SK-N-SH treated with all-trans-retinoic acid at 6 μM for 48 hours (cell line): ENCODE measurements at regions not wholly inside any gene's neighbourhood (a gene's known extent, or its start where the extent isn't known, plus 50 kb on each side); places are given as distances from the start of the nearest gene placed in this dataset.

Experiments used
- ARNTL ChIP-seq: fragments of 450-650 bp; formaldehyde crosslinking; IDR thresholded peaks from 2 replicates; pipeline ENCODE4 v1.5.0; 2020; ENCODE audit warnings: low read depth, mild to moderate bottlenecking, moderate library complexity, borderline replicate concordance
- CSDC2 ChIP-seq: fragments of 250-450 bp; sonication (Bioruptor Pico); IDR thresholded peaks from 2 replicates; pipeline ENCODE4 v1.5.0; 2020; ENCODE audit warnings: mild to moderate bottlenecking, moderate library complexity
- ESRRG ChIP-seq: fragments of 250-450 bp; sonication (Bioruptor Pico); IDR thresholded peaks from 2 replicates; pipeline ENCODE4 v1.6.1; 2021; ENCODE audit warnings: mild to moderate bottlenecking
- OSR1 ChIP-seq: fragments of 250-450 bp; sonication (Bioruptor Pico); IDR thresholded peaks from 2 replicates; pipeline ENCODE4 v1.8.0; 2022; ENCODE audit warnings: moderate library complexity, mild to moderate bottlenecking, inconsistent platforms
- PPARA ChIP-seq: fragments of 250-450 bp; sonication (Bioruptor Pico); IDR thresholded peaks from 2 replicates; pipeline ENCODE4 v1.5.0; 2020; ENCODE audit warnings: mild to moderate bottlenecking, borderline replicate concordance
- SNAI2 ChIP-seq: fragments of 250-450 bp; sonication (Bioruptor Pico); IDR thresholded peaks from 2 replicates; pipeline ENCODE4 v1.5.0; 2020; ENCODE audit warnings: mild to moderate bottlenecking, moderate library complexity
- ZFP3 ChIP-seq: fragments of 250-450 bp; sonication (Bioruptor Pico); IDR thresholded peaks from 2 replicates; pipeline ENCODE4 v1.5.0; 2020; ENCODE audit warnings: mild to moderate bottlenecking, moderate library complexity
- ZFP30 ChIP-seq: fragments of 450-650 bp; formaldehyde crosslinking; IDR thresholded peaks from 2 replicates; pipeline ENCODE4 v1.5.0; 2022; ENCODE audit warnings: mild to moderate bottlenecking, moderate library complexity
- ZNF565 ChIP-seq: fragments of 450-650 bp; formaldehyde crosslinking; conservative IDR thresholded peaks from 2 replicates; pipeline ENCODE4 v1.5.0; 2020; ENCODE audit warnings: low read depth, mild to moderate bottlenecking, moderate library complexity
- TF ChIP-seq, protein P1 (sequence below): fragments of 250-450 bp; sonication (Bioruptor Pico); IDR thresholded peaks from 2 replicates; pipeline ENCODE4 v1.8.0; 2020; ENCODE audit warnings: mild to moderate bottlenecking, moderate library complexity, borderline replicate concordance
- TF ChIP-seq, protein P2 (sequence below): fragments of 250-450 bp; sonication (Bioruptor Pico); IDR thresholded peaks from 2 replicates; pipeline ENCODE4 v1.8.0; 2021; ENCODE audit warnings: low read depth, mild to moderate bottlenecking, moderate library complexity, borderline replicate concordance
- TF ChIP-seq, protein P3 (sequence below): fragments of 250-450 bp; sonication (Bioruptor Pico); IDR thresholded peaks from 2 replicates; pipeline ENCODE4 v1.5.1; 2020; ENCODE audit warnings: low read depth, mild to moderate bottlenecking, moderate library complexity
- TF ChIP-seq, protein P4 (sequence below): fragments of 250-450 bp; sonication (Bioruptor Pico); IDR thresholded peaks from 2 replicates; pipeline ENCODE4 v1.5.0; 2020; ENCODE audit warnings: mild to moderate bottlenecking, moderate library complexity

DNA sequence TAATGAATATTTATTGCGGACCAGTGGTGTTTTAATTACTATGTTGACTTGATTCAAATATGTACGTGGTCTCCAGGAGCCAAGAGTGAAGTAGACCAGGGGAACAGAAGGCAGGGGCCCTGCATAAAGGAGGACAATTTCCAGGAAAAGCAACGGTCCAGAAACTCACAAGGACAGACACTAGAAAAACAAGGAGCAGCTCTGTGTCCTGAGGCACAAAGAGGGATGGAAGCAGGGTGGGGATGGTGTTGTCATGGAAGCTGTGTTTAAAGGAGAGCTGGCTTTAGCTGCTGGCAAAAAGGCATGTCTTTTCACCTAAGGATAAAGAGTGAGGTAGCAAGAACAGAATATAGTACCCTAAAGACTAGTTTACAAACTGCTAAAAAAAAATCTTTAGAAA lies 254.1 kb upstream of the TENM3 start:
- TF ChIP-seq, protein P1, sequence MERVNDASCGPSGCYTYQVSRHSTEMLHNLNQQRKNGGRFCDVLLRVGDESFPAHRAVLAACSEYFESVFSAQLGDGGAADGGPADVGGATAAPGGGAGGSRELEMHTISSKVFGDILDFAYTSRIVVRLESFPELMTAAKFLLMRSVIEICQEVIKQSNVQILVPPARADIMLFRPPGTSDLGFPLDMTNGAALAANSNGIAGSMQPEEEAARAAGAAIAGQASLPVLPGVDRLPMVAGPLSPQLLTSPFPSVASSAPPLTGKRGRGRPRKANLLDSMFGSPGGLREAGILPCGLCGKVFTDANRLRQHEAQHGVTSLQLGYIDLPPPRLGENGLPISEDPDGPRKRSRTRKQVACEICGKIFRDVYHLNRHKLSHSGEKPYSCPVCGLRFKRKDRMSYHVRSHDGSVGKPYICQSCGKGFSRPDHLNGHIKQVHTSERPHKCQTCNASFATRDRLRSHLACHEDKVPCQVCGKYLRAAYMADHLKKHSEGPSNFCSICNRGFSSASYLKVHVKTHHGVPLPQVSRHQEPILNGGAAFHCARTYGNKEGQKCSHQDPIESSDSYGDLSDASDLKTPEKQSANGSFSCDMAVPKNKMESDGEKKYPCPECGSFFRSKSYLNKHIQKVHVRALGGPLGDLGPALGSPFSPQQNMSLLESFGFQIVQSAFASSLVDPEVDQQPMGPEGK (CRISPR knock-in tag): no peak
- TF ChIP-seq SNAI2 (CRISPR knock-in tag): no peak
- no peak for TF ChIP-seq OSR1 (CRISPR knock-in tag)
- TF ChIP-seq ESRRG (CRISPR knock-in tag): no peak
- TF ChIP-seq ZNF565 (CRISPR knock-in tag): no peak
- TF ChIP-seq, protein P2, sequence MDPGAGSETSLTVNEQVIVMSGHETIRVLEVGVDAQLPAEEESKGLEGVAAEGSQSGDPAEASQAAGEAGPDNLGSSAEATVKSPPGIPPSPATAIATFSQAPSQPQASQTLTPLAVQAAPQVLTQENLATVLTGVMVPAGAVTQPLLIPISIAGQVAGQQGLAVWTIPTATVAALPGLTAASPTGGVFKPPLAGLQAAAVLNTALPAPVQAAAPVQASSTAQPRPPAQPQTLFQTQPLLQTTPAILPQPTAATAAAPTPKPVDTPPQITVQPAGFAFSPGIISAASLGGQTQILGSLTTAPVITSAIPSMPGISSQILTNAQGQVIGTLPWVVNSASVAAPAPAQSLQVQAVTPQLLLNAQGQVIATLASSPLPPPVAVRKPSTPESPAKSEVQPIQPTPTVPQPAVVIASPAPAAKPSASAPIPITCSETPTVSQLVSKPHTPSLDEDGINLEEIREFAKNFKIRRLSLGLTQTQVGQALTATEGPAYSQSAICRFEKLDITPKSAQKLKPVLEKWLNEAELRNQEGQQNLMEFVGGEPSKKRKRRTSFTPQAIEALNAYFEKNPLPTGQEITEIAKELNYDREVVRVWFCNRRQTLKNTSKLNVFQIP (CRISPR knock-in tag): no peak
- TF ChIP-seq, protein P3, sequence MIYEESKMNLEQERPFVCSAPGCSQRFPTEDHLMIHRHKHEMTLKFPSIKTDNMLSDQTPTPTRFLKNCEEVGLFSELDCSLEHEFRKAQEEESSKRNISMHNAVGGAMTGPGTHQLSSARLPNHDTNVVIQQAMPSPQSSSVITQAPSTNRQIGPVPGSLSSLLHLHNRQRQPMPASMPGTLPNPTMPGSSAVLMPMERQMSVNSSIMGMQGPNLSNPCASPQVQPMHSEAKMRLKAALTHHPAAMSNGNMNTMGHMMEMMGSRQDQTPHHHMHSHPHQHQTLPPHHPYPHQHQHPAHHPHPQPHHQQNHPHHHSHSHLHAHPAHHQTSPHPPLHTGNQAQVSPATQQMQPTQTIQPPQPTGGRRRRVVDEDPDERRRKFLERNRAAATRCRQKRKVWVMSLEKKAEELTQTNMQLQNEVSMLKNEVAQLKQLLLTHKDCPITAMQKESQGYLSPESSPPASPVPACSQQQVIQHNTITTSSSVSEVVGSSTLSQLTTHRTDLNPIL: no peak
- TF ChIP-seq ARNTL (CRISPR knock-in tag): no peak
- TF ChIP-seq CSDC2 (CRISPR knock-in tag): no peak
- no peak for TF ChIP-seq ZFP3
- TF ChIP-seq, protein P4, sequence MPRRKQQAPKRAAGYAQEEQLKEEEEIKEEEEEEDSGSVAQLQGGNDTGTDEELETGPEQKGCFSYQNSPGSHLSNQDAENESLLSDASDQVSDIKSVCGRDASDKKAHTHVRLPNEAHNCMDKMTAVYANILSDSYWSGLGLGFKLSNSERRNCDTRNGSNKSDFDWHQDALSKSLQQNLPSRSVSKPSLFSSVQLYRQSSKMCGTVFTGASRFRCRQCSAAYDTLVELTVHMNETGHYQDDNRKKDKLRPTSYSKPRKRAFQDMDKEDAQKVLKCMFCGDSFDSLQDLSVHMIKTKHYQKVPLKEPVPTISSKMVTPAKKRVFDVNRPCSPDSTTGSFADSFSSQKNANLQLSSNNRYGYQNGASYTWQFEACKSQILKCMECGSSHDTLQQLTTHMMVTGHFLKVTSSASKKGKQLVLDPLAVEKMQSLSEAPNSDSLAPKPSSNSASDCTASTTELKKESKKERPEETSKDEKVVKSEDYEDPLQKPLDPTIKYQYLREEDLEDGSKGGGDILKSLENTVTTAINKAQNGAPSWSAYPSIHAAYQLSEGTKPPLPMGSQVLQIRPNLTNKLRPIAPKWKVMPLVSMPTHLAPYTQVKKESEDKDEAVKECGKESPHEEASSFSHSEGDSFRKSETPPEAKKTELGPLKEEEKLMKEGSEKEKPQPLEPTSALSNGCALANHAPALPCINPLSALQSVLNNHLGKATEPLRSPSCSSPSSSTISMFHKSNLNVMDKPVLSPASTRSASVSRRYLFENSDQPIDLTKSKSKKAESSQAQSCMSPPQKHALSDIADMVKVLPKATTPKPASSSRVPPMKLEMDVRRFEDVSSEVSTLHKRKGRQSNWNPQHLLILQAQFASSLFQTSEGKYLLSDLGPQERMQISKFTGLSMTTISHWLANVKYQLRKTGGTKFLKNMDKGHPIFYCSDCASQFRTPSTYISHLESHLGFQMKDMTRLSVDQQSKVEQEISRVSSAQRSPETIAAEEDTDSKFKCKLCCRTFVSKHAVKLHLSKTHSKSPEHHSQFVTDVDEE (CRISPR knock-in tag): no peak
- TF ChIP-seq PPARA (CRISPR knock-in tag): no peak
- no peak for TF ChIP-seq ZFP30 (CRISPR knock-in tag)
